ENCODE measurements at regions not wholly inside any gene's neighbourhood (a gene's known extent, or its start where the extent isn't known, plus 50 kb on each side); places are given as distances from the start of the nearest gene placed in this dataset.

GRCh38 chr2:139296672-139297209, 516.6 kb upstream of the NXPH2 start:
- TF ChIP-seq CTCF (IDR thresholded peaks at IDR 0.05; ENCODE audit: low read depth, low read length) = no peak
- no peak for TF ChIP-seq EZH2phosphoT487 (IDR thresholded peaks at IDR 0.05; ENCODE audit: low read depth)

Measured in OCI-LY3 (cell line).